SK-N-SH (cell line): ENCODE measurements at regions not wholly inside any gene's neighbourhood (a gene's known extent, or its start where the extent isn't known, plus 50 kb on each side); places are given as distances from the start of the nearest gene placed in this dataset.

ENCODE experiments used
- CTCF ChIA-PET: fragments of 300-600, 350-600 bp; formaldehyde crosslinking; extraction: SDS; loops from one replicate; lab custom pipeline; 2021; lab: Yijun Ruan, JAX
- POLR2A ChIA-PET: fragments of 350-600 bp; sonication (Branson Sonifier 250); formaldehyde crosslinking; extraction: SDS; loops from one replicate; lab custom pipeline; 2020; ENCODE audit warnings: antibody characterized with exemption, inconsistent platforms; lab: Yijun Ruan, JAX
- DNase-seq: peaks from one replicate; pipeline ENCODE4 v3.0.0; 2012
- H2AFZ ChIP-seq: fragments of 200-600 bp; sonication (generic); 2 replicates; pipeline ENCODE4 v1.8.1; 2016; ENCODE audit warnings: antibody characterized with exemption, mild to moderate bottlenecking, low read depth
- H3F3A ChIP-seq: fragments of 200-600 bp; sonication (generic); replicated peaks from 2 replicates; pipeline ENCODE3; 2016; ENCODE audit warnings: antibody characterized with exemption, mild to moderate bottlenecking; ENCODE audit not compliant: insufficient read depth
- H3K27ac ChIP-seq, 2 experiments: fragments of 200-500 bp in 1 of 2; fragments of 200-600 bp in 1 of 2; sonication (Bioruptor generic) in 1 of 2; sonication (generic), shearing (Covaris generic) in 1 of 2; 2 replicates each; pipeline versions ENCODE4 v1.5.1 to v1.6.1; 2014 to 2016; ENCODE audit warnings: low read depth in 2 of 2, inconsistent platforms in 1 of 2, low read length in 1 of 2, mild to moderate bottlenecking in 1 of 2, mixed read lengths in 1 of 2
- H3K27me3 ChIP-seq: fragments of 200-600 bp; sonication (generic), shearing (Covaris generic); 2 replicates; pipeline ENCODE4 v1.6.1; 2016; ENCODE audit warnings: mixed run types; ENCODE audit not compliant: insufficient read depth
- H3K36me3 ChIP-seq, 2 experiments: fragments of 200-500 bp in 1 of 2; fragments of 200-600 bp in 1 of 2; sonication (Bioruptor generic) in 1 of 2; sonication (generic) in 1 of 2; replicated peaks in 1 of 2; 2 replicates each; pipeline versions ENCODE3 to v1.5.1; 2014 to 2016; ENCODE audit warnings: low read length in 1 of 2, mild to moderate bottlenecking in 1 of 2; ENCODE audit not compliant: insufficient read depth in 2 of 2, control insufficient read depth in 1 of 2
- H3K4me1 ChIP-seq, 2 experiments: fragments of 200-500 bp in 1 of 2; fragments of 200-600 bp in 1 of 2; sonication (Bioruptor generic) in 1 of 2; sonication (generic), shearing (Covaris generic) in 1 of 2; 2 replicates each; pipeline versions ENCODE4 v1.5.1 to v1.6.1; 2014 to 2016; ENCODE audit warnings: low read depth in 1 of 2, low read length in 1 of 2, mixed run types in 1 of 2; ENCODE audit not compliant: insufficient read depth in 2 of 2, control insufficient read depth in 1 of 2
- H3K4me2 ChIP-seq: fragments of 200-600 bp; sonication (generic), shearing (Covaris generic); 2 replicates; pipeline ENCODE4 v1.6.1; 2017; ENCODE audit warnings: mixed run types
- H3K4me3 ChIP-seq, 2 experiments: fragments of 200-500 bp in 1 of 2; fragments of 200-600 bp in 1 of 2; sonication (Bioruptor generic) in 1 of 2; sonication (generic), shearing (Covaris generic) in 1 of 2; 2 replicates each; pipeline versions ENCODE4 v1.5.1 to v1.8.1; 2014 to 2016; ENCODE audit warnings: low read depth in 2 of 2, inconsistent platforms in 1 of 2, low read length in 1 of 2, mild to moderate bottlenecking in 1 of 2, mixed read lengths in 1 of 2, moderate library complexity in 1 of 2
- H3K79me2 ChIP-seq: fragments of 200-600 bp; sonication (generic); 2 replicates; pipeline ENCODE4 v1.8.1; 2017; ENCODE audit warnings: mild to moderate bottlenecking; ENCODE audit not compliant: insufficient read depth
- H3K9ac ChIP-seq: fragments of 200-600 bp; sonication (generic); 2 replicates; pipeline ENCODE4 v1.6.1; 2017; ENCODE audit warnings: mixed run types
- H3K9me2 ChIP-seq: fragments of 200-600 bp; sonication (generic); 2 replicates; pipeline ENCODE4 v1.6.1; 2017; ENCODE audit warnings: mixed run types
- H3K9me3 ChIP-seq: fragments of 200-600 bp; sonication (generic); 2 replicates; pipeline ENCODE4 v1.6.1; 2017; ENCODE audit warnings: mixed run types, mild to moderate bottlenecking, moderate library complexity
- H4K20me1 ChIP-seq: fragments of 200-600 bp; sonication (generic); 2 replicates; pipeline ENCODE4 v1.6.1; 2017; ENCODE audit warnings: mild to moderate bottlenecking, mixed run types; ENCODE audit not compliant: insufficient read depth
- CTCF ChIP-seq: fragments of 200-600 bp; sonication (generic); IDR thresholded peaks from 2 replicates; pipeline ENCODE4 v1.6.1; 2017; ENCODE audit warnings: antibody characterized with exemption, mild to moderate bottlenecking, moderate library complexity
- EP300 ChIP-seq, 2 experiments: IDR thresholded peaks; 2 replicates each; pipeline versions ENCODE4 v1.4.0 to v1.6.1; 2012; ENCODE audit warnings: borderline replicate concordance in 1 of 2, low read depth in 1 of 2, low read length in 1 of 2
- EZH2phosphoT487 ChIP-seq: fragments of 200-600 bp; sonication (generic); IDR thresholded peaks from 2 replicates; pipeline ENCODE4 v1.6.1; 2017; ENCODE audit warnings: low read depth, mixed run types, mild to moderate bottlenecking, antibody characterized with exemption, moderate library complexity, borderline replicate concordance
- FOSL2 ChIP-seq: IDR thresholded peaks from 2 replicates; pipeline ENCODE4 v1.4.0; 2012; ENCODE audit warnings: low read depth, mild to moderate bottlenecking, moderate library complexity, borderline replicate concordance
- FOXJ3 ChIP-seq: sonication (generic); formaldehyde crosslinking; IDR thresholded peaks from 2 replicates; pipeline ENCODE4 v1.5.1; 2020; ENCODE audit warnings: mild to moderate bottlenecking, missing genetic modification reagents
- MEF2A ChIP-seq: IDR thresholded peaks from 2 replicates; pipeline ENCODE4 v1.4.0; 2012; ENCODE audit warnings: low read depth, borderline replicate concordance
- NRF1 ChIP-seq: IDR thresholded peaks from 2 replicates; pipeline ENCODE4 v1.6.1; 2012; ENCODE audit warnings: low read depth, mild to moderate bottlenecking, low read length
- PBX3 ChIP-seq: IDR thresholded peaks from 2 replicates; pipeline ENCODE4; 2012
- POLR2AphosphoS5 ChIP-seq: IDR thresholded peaks from 2 replicates; pipeline ENCODE4 v1.6.1; 2012; ENCODE audit warnings: low read depth, low read length
- RCOR1 ChIP-seq: fragments of 150-350 bp; IDR thresholded peaks from 2 replicates; pipeline ENCODE4 v1.6.1; 2017; ENCODE audit warnings: antibody characterized with exemption, low read length
- RXRA ChIP-seq: IDR thresholded peaks from 2 replicates; pipeline ENCODE4 v1.4.0; 2012; ENCODE audit warnings: low read depth, mild to moderate bottlenecking, borderline replicate concordance
- SIN3A ChIP-seq: IDR thresholded peaks from 2 replicates; pipeline ENCODE4 v1.6.1; 2012; ENCODE audit warnings: low read depth, mild to moderate bottlenecking, low read length, moderate library complexity, borderline replicate concordance
- USF1 ChIP-seq: IDR thresholded peaks from 2 replicates; pipeline ENCODE4 v1.4.0; 2012; ENCODE audit warnings: low read depth, borderline replicate concordance
- USF2 ChIP-seq: fragments of 150-350 bp; IDR thresholded peaks from 2 replicates; pipeline ENCODE4 v1.6.1; 2017; ENCODE audit warnings: antibody characterized with exemption, low read length, low read depth, borderline replicate concordance
- WGBS: methylation state at CpG from one replicate; pipeline ENCODE4 v1.1.6; 2017; ENCODE audit warnings: low lambda C conversion rate; 5-methylcytosine and 5-hydroxymethylcytosine counted together

GRCh38 chr7:10767771-10768170 is 205.9 kb upstream of the PHF14 start:
- no peak for DNase-seq
- no peaks in the 10 kb centered on the region for H3K4me1 ChIP-seq
- no peak overlapping the region for H2AFZ ChIP-seq
- ChIA-PET POLR2A (no interaction called here), CTCF (interaction anchor here (0.6 to 1.0 kb wide), 2 partner anchors 30 to 86 kb away, joined by 3 read pairs; no protein-coding TSS in a partner anchor)
- no peak for TF ChIP-seq FOXJ3 (CRISPR knock-in tag)
- TF ChIP-seq EZH2phosphoT487: no peak
- TF ChIP-seq NRF1: no peak
- no peak for TF ChIP-seq FOSL2
- no peak for TF ChIP-seq RCOR1
- TF ChIP-seq MEF2A: no peak
- no peak for TF ChIP-seq CTCF
- no peak for TF ChIP-seq SIN3A
- TF ChIP-seq USF1: no peak
- TF ChIP-seq POLR2AphosphoS5: no peak
- TF ChIP-seq USF2: no peak
- H3K27ac ChIP-seq: no peak overlapping the region
- no peak overlapping the region for H3K4me3 ChIP-seq
- H3K9me3 ChIP-seq: no peaks in the 10 kb centered on the region
- 0 out of 2 replicates have a peak, but pooled peaks cover 3% of the 10 kb centered on the region for H3K9me2 ChIP-seq
- no peaks in the 10 kb centered on the region for H4K20me1 ChIP-seq
- H3K4me2 ChIP-seq: no peak overlapping the region
- 23% methylated on average over 4 of the region's 4 CpGs for WGBS
- no peaks in the 10 kb centered on the region for H3K27me3 ChIP-seq
- H3K36me3 ChIP-seq: no peaks in the 10 kb centered on the region
- no peak overlapping the region for H3K9ac ChIP-seq
- no peaks in the 10 kb centered on the region for H3K79me2 ChIP-seq
- H3F3A ChIP-seq: no peaks in the 10 kb centered on the region

GRCh38 chr7:10770176-10770575 is 203.5 kb upstream of the PHF14 start:
- Histone ChIP-seq H3K27me3 (no peaks in the 10 kb centered on the region), H3K4me1 (no peaks in the 10 kb centered on the region), H3K4me2 (no peak overlapping the region), H3K9ac (no peak overlapping the region), H3K27ac (no peak overlapping the region), H4K20me1 (no peaks in the 10 kb centered on the region), H3K9me2 (0 out of 2 replicates have a peak, but pooled peaks cover 2% of the 10 kb centered on the region), H3F3A (no peaks in the 10 kb centered on the region), H3K9me3 (no peaks in the 10 kb centered on the region; the same call in 1 of the 2 replicates), H3K4me3 (no peak overlapping the region), H2AFZ (no peak overlapping the region), H3K36me3 (no peaks in the 10 kb centered on the region), H3K79me2 (no peaks in the 10 kb centered on the region)
- ChIA-PET POLR2A (no interaction called here), CTCF (interaction anchor here (0.8 kb wide), 1 partner anchor 33 kb away, joined by 3 read pairs; no protein-coding TSS in a partner anchor)
- no peak for DNase-seq
- WGBS: 24% methylated on average over 5 of the region's 5 CpGs
- TF ChIP-seq RXRA (no peak), PBX3 (no peak), FOSL2 (no peak), SIN3A (no peak), EZH2phosphoT487 (no peak), USF2 (no peak), POLR2AphosphoS5 (no peak), RCOR1 (no peak), EP300 (IDR thresholded peaks at IDR 0.05; ENCODE audit: borderline replicate concordance in 1 of 2, low read depth in 1 of 2, low read length in 1 of 2) (no peak), FOXJ3 (CRISPR knock-in tag) (no peak), USF1 (no peak)
